Small intestine (tissue), 7 donors: ENCODE measurements at regions not wholly inside any gene's neighbourhood (a gene's known extent, or its start where the extent isn't known, plus 50 kb on each side); places are given as distances from the start of the nearest gene placed in this dataset.

ENCODE experiments used
- DNase-seq, 2 donors: peaks; one replicate each; pipeline versions ENCODE4 v3.0.0 to v3.0.0-alpha.2; 2013
- FAIRE-seq: peaks from 2 replicates; lab custom pipeline; 2012; peaks lifted over from hg19 to GRCh38; lab: Jason Lieb, UNC
- H3K27ac ChIP-seq, 3 donors: one replicate each; pipeline ENCODE4 v1.5.1; 2013; ENCODE audit warnings: low read length in 2 of 3, mild to moderate bottlenecking in 2 of 3, control low read depth in 1 of 3, inconsistent platforms in 1 of 3, low read depth in 1 of 3, moderate library complexity in 1 of 3
- H3K27me3 ChIP-seq, 3 donors: one replicate each; pipeline ENCODE4 v1.6.1; 2013; ENCODE audit warnings: low read length in 3 of 3, inconsistent platforms in 1 of 3; ENCODE audit not compliant: control insufficient read depth in 3 of 3, insufficient read depth in 3 of 3
- H3K36me3 ChIP-seq, 3 donors: one replicate each; pipeline ENCODE4 v1.6.1; 2013; ENCODE audit warnings: low read length in 3 of 3, inconsistent platforms in 1 of 3, low read depth in 1 of 3, mild to moderate bottlenecking in 1 of 3, moderate library complexity in 1 of 3; ENCODE audit not compliant: control insufficient read depth in 3 of 3, insufficient read depth in 2 of 3
- H3K4me1 ChIP-seq, 3 donors: one replicate each; pipeline ENCODE4 v1.6.1; 2013; ENCODE audit warnings: low read length in 2 of 3, inconsistent platforms in 1 of 3, low read depth in 1 of 3, mild to moderate bottlenecking in 1 of 3, moderate library complexity in 1 of 3; ENCODE audit not compliant: control insufficient read depth in 3 of 3, insufficient read depth in 2 of 3
- H3K4me3 ChIP-seq, 3 donors: one replicate each; pipeline ENCODE4 v1.5.1; 2013; ENCODE audit warnings: low read length in 3 of 3, control low read depth in 1 of 3, inconsistent platforms in 1 of 3, low read depth in 1 of 3, mild to moderate bottlenecking in 1 of 3, moderate library complexity in 1 of 3
- H3K9me3 ChIP-seq, 2 donors: one replicate each; pipeline ENCODE4 v1.6.1; 2013; ENCODE audit warnings: low read depth in 1 of 2, low read length in 1 of 2; ENCODE audit not compliant: control insufficient read depth in 2 of 2, insufficient read depth in 1 of 2
- WGBS, 3 donors: extraction: QIAGEN DNeasy Blood & Tissue Kit; methylation state at CpG; one replicate each; pipeline ENCODE4 v1.1.7; 2013; 5-methylcytosine and 5-hydroxymethylcytosine counted together
- donor health status: healthy with polysubstance abuse.
- donor health status: control.
- donor health status: control.
- donor health status: Bipolar disorder and iron deficiency.
- donor health status: healthy.

DNA sequence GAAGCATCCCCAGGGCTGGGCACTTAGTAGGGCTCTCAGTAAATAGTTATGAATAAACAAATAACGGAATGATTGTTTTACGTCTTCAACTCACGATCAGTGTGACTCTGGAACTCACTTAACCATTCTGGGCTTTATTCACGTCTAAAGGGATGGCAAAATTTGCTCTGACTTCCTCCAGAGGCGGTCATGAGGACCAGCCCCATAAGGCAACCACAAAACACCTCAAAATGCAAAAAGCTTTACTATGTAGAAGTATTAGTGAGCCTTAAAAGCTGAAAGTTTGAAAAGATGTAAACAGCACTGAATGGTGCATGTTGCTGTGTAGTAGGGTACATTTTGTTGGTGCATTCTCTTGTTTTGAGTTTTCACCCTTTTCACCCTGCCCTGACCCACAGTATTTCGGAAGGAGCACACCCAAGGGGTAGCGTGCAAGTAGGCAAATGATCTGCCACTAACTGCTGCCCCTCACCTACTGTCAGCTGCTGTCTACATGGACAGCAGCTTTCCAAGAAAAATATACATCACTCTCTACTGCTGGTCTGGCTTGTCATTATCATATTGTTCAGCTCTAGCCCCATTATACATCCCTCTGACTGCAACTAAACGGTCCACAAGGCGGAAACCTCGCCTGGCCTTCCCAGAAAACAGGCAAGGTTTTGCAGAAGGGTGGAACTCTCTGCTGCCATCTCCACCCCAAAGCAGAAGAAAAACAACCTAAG, 308.5 kb upstream of the PROK2 start:
- no peak overlapping the region for H3K4me3 ChIP-seq
- FAIRE-seq (no peak), DNase-seq (no peak)
- peaks cover 0 to 2% (median 0%) of the 10 kb centered on the region in 3 donors for H3K36me3 ChIP-seq
- no peaks in the 10 kb centered on the region for H3K9me3 ChIP-seq
- H3K27me3 ChIP-seq: peaks cover 0 to 7% (median 0%) of the 10 kb centered on the region in 3 donors
- 80 to 84% (median 81%) methylated on average over 10 of the region's 10 CpGs for WGBS, 3 donors
- no peak overlapping the region for H3K27ac ChIP-seq
- peaks cover 0 to 4% (median 0%) of the 10 kb centered on the region in 3 donors for H3K4me1 ChIP-seq

DNA sequence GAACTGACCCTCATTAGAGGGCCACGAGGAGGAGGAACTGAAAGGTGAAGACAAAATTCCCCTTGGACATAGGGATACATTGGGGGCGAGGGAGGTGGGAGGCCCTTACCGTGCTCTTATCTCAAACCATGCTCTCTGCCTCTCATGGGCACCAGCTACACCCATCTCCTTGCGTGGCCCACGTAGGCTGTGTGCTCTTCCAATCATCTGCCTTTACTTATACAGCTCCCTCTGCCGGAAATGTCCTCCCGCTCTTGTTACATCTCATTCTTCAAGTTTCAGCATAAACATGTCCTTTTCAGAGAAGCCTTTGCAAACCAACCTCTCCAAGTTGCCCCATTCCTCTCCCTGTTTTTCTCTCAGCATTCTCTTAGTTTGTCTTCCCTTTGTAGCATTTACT, 307.8 kb upstream of the PROK2 start:
- no peak for FAIRE-seq

DNA sequence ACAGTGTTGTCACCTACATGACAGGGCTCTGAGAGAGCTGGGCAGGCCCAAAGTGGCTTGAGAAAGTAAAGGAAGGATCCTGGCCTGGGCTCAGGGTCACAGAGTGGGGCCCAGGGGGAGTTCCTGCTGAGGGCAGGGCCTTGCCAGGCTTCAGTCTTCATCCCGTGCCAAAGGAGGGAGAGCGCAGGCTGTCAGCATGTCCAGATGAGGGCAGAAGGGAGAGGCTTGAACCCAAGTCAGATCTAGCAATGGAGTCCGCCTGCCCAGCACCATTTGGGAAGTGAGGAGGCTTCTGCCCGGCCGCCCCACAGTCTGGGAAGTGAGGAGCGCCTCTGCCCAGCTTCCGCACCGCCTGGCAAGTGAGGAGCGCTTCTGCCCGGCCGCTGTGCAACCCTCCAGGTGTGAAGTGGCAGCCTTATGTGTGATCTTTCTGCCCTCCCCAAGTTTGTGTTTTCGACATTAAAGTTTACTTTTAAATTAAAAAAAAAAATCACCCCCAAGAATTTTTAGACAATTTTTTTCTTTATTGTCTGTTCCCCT, 303.6 kb upstream of the PROK2 start:
- FAIRE-seq: no peak
- H3K36me3 ChIP-seq: peaks cover 0 to 2% (median 0%) of the 10 kb centered on the region in 3 donors
- peaks cover 0 to 8% (median 0%) of the 10 kb centered on the region in 3 donors for H3K4me1 ChIP-seq
- 93 to 95% (median 95%) methylated on average over 12 of the region's 12 CpGs for WGBS, 3 donors
- no peaks in the 10 kb centered on the region for H3K27me3 ChIP-seq
- H3K9me3 ChIP-seq: no peaks in the 10 kb centered on the region
- no peak for DNase-seq
- no peak overlapping the region for H3K27ac ChIP-seq
- H3K4me3 ChIP-seq: no peak overlapping the region

More for the DNA sequence above, 307.8 kb upstream of the PROK2 start:
- Histone ChIP-seq H3K4me1 (peaks cover 0 to 4% (median 0%) of the 10 kb centered on the region in 3 donors), H3K9me3 (no peaks in the 10 kb centered on the region), H3K27ac (no peak overlapping the region), H3K4me3 (no peak overlapping the region), H3K36me3 (peaks cover 0 to 2% (median 0%) of the 10 kb centered on the region in 3 donors), H3K27me3 (peaks cover 0 to under 1% (median 0%) of the 10 kb centered on the region in 3 donors)
- WGBS, 3 donors: 80 to 84% (median 83%) methylated on average over 7 of the region's 7 CpGs
- no peak for DNase-seq

DNA sequence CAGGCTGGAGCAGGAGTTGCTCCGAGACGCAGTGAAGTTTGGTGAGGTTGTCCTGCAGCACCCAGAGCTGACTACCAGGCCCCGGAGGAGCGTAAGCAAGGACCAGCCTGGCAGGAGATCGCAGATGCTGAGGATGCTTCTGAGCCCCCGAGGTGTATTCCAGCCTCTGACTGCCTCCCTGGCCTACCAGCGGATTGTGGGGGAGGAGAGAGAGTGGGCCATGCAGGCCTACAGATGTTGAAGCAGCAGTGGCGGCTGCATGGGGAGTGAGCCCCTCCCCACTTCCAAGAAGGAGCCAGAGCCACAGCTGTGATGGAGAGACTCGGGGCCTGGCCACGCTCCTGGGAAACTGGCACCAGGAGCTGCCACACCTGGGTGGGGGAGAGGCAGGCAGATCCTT, 302.5 kb upstream of the PROK2 start:
- H3K27ac ChIP-seq: no peak overlapping the region
- DNase-seq (no peak), FAIRE-seq (no peak)
- peaks cover 0 to 2% (median 0%) of the 10 kb centered on the region in 3 donors for H3K36me3 ChIP-seq
- H3K27me3 ChIP-seq: no peaks in the 10 kb centered on the region
- H3K4me3 ChIP-seq: no peak overlapping the region
- 93 to 96% (median 94%) methylated on average over 10 of the region's 10 CpGs for WGBS, 3 donors
- peaks cover 0 to 8% (median 0%) of the 10 kb centered on the region in 3 donors for H3K4me1 ChIP-seq
- peaks cover under 1 to 3% of the 10 kb centered on the region in 2 donors for H3K9me3 ChIP-seq

DNA sequence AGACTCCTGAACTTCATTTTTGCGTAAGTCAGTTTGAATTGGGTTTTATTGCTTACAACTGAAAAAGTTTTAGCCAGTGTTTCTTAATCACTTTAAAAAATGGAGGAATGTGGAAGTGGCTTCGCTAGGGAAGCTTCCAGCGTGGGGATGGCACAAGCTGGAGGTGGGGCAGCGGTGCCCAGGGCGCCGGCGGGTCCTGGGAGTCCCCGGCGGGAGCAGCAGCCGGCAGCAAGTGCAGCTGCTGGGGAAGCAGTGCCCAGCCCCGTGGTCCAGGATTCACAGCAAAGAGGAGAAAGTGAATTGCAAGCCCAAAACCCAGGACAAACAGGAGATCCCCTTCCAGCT, 301.8 kb upstream of the PROK2 start:
- Histone ChIP-seq H3K27ac (no peak overlapping the region), H3K4me1 (peaks cover 0 to 8% (median 0%) of the 10 kb centered on the region in 3 donors), H3K4me3 (no peak overlapping the region), H3K36me3 (peaks cover 0 to 2% (median 0%) of the 10 kb centered on the region in 3 donors), H3K27me3 (no peaks in the 10 kb centered on the region), H3K9me3 (peaks cover 3 to 5% of the 10 kb centered on the region in 2 donors)
- WGBS, 3 donors: 81 to 93% (median 88%) methylated on average over 10 to 11 of the region's 11 CpGs
- FAIRE-seq: no peak
- DNase-seq: no peak

DNA sequence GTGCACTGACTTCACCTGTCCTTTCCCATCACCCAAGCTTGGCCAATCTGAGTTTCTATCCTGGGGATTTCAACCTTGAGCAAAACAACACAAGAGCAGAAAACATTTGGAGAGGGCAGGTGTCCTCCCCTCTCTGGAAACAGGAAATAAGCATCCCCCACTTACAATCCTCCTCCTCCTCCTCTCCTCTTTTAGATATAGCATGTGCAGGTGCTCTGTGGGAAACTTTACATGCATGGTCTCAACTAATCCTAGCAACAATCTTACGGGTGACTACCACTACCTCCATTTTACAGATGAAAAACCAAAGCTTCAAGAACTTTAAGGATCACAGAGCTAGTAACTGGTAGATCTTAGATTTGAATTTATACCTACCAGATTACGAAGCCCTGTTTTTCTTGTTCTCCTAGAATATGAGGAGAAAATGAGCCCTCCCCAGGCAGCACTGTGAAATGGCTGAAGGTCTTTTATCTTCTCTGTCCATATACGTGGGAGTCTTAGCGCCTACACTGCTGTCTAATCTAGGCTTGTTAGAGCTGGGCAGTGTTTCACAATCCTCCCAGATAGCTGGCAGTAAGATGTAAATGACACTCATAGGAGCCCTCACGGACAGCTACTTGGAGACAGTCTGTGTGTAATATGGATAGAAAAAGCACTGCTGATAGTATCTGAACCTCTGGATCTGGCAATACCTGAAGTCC, 301.2 kb upstream of the PROK2 start:
- 68 to 75% (median 69%) methylated on average over 5 of the region's 5 CpGs for WGBS, 3 donors
- Histone ChIP-seq H3K27me3 (no peaks in the 10 kb centered on the region), H3K4me3 (no peak overlapping the region), H3K36me3 (peaks cover 0 to 2% (median 0%) of the 10 kb centered on the region in 3 donors), H3K27ac (no peak overlapping the region), H3K9me3 (peaks cover 3 to 5% of the 10 kb centered on the region in 2 donors), H3K4me1 (peaks cover 0 to 8% (median 0%) of the 10 kb centered on the region in 3 donors)
- DNase-seq (peak in 1 of 2 donors; percentile 59), FAIRE-seq (no peak)

DNA sequence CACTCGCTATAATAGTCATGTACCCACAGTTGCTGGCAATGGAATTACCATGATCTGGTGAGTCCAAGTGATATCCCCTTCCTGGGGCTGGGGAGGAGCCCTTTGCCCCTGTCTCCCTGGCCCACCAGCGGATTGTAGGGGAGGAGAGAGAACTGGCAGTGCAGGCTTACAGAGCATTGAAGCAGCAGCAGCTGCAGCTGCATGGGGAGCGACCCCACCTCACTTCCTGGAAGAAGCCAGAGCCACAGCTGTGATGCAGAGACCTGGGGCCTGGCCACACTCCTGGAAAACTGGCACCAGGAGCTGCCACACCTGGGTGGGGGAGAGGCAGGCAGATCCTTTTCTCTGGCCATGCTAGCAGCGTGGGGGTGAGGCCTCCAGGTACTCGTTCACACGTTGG, 300.1 kb upstream of the PROK2 start:
- 80 to 87% (median 82%) methylated on average over 6 of the region's 6 CpGs for WGBS, 3 donors

DNA sequence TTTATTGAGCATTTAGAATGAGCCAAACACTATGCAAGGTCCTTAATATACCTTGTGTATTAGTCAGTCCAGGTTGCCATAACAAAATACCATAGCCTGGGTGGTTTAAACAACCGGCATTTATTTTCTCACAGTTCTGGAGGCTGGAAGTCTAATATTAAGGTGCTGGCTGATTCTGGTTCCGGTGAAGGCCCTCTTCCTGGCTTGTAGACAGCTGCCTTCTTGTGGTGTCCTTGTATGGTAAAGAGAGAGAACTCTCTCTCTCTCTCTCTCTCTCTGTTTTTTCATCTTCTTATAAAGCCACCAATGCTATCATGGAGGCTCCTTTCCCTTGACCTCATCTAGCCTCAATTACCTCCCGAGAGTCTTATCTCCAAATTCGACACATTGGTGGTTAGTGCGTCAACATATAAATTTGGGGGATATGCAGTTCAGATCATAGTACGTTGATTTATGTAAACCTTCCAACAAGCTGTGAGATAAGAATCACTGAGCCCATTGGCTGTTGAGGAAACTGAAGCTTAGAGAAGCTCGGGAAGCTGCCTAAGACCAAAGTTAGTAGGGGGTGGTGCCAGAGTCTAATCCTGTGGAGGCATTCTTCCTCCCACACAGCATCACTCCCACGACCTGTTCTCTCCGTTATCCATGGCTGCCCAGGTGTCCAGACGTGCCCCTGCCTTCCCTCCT, 298.0 kb upstream of the PROK2 start:
- WGBS, 3 donors: 35 to 58% (median 41%) methylated on average over 10 of the region's 10 CpGs
- no peaks in the 10 kb centered on the region for H3K27me3 ChIP-seq
- peaks cover 0 to 4% (median 0%) of the 10 kb centered on the region in 3 donors for H3K4me1 ChIP-seq
- no peaks in the 10 kb centered on the region for H3K36me3 ChIP-seq
- DNase-seq (no peak), FAIRE-seq (no peak)
- no peak overlapping the region for H3K27ac ChIP-seq
- no peak overlapping the region for H3K4me3 ChIP-seq
- peaks cover 3 to 5% of the 10 kb centered on the region in 2 donors for H3K9me3 ChIP-seq

More for the DNA sequence above, 300.1 kb upstream of the PROK2 start:
- Histone ChIP-seq H3K36me3 (peaks cover 0 to 2% (median 0%) of the 10 kb centered on the region in 3 donors), H3K27ac (no peak overlapping the region), H3K27me3 (no peaks in the 10 kb centered on the region), H3K9me3 (peaks cover 3 to 5% of the 10 kb centered on the region in 2 donors), H3K4me3 (no peak overlapping the region), H3K4me1 (peaks cover 0 to 4% (median 0%) of the 10 kb centered on the region in 3 donors)
- DNase-seq: no peak
- no peak for FAIRE-seq
